Astrocyte of the cerebellum (primary cell): ENCODE measurements at regions not wholly inside any gene's neighbourhood (a gene's known extent, or its start where the extent isn't known, plus 50 kb on each side); places are given as distances from the start of the nearest gene placed in this dataset.

Source experiments
- DNase-seq: peaks from one replicate; pipeline ENCODE4 v3.0.0-alpha.2; 2011; ENCODE audit warnings: low read depth
- H3K4me3 ChIP-seq: 2 replicates; pipeline ENCODE4 v1.5.1; 2011; ENCODE audit warnings: mild to moderate bottlenecking, low read depth, low read length, moderate library complexity
- CTCF ChIP-seq: IDR thresholded peaks from 2 replicates; pipeline ENCODE4 v1.5.1; 2012; ENCODE audit warnings: low read length, low read depth, moderate library complexity, mild to moderate bottlenecking; ENCODE audit errors: missing control alignments
- in situ Hi-C: cut with HindIII; loops from 2 replicates; pipeline ENCODE4 v1.10.0; 2017; ENCODE audit warnings: low sequenced_read_pairs

DNA sequence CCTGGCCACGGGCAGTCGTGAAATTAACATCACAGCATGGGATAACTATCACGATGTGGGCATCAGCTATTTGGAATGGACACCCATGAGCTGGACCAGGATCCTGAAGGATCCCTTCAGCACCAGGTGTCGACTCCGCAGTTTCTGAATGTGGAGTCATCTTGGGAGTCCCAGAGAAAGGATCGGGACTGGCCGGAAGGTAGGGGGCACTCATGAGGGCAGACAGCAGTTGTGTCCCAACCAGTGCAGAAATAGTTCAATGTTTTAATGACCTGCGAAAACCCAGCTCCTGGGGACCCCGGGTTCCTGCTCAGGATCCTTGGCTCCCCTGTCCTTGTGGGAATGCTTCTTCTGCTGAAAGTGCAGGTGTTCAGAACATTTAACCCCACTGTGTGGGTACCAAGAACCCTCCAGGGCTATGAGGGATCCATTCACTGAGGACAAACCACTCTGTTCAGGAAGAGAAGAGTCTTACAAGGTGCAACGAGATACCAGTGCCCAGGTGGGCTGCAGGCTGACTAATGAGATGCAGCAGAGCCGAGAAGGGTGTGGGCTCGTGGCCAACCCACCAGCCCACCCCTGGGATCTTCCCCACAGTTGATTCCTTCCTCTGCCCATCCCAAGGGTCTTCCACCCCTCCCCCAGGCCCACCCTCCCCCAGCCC is 154.8 kb downstream of the SALL1 start:
- no peak for TF ChIP-seq CTCF
- DNase-seq: no peak
- in situ Hi-C loops: no loop called here
- H3K4me3 ChIP-seq: no peak overlapping the region

GRCh38 chr16:50994995-50995394 is 156.1 kb downstream of the SALL1 start:
- no peak for TF ChIP-seq CTCF
- no peak overlapping the region for H3K4me3 ChIP-seq
- DNase-seq: no peak
- in situ Hi-C loops: no loop called here

DNA sequence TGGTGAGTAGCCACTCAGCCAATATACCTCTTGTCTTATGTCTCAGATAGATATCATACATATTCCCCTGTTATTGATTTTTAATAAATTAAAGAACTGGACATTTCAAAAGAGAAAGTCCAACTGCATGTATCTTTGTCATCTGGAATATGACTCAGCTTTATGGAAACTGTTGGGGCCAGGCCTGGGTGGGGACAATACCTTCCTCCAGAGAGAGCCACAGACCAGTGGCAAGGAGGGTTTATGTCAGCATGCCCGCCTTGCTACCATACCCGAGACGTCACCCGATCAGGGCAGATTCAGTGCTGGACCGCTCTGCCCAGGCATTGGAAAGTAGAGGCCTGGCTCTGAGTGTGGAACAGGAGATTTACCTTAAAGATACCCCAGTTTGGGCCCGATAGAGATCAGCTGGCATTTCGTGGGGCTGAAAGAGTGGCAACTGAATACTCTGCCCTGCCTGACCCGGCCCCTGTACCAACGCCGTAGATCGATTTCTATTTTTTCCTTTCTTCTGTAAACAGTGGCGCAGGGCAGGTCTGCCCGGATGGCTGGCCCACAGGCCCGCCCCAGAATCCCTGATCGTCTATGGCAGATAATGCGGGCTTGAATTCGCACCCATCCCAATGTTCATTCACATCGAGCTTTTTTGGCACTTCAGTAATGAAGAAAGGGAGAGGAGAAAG is 158.6 kb downstream of the SALL1 start:
- TF ChIP-seq CTCF: no peak
- H3K4me3 ChIP-seq: no peak overlapping the region
- no peak for DNase-seq
- in situ Hi-C loops: no loop called here

- TF ChIP-seq CTCF: no peak
- in situ Hi-C loops: no loop called here
Measured at GRCh38 chr16:50991436-50991835, 159.6 kb downstream of the SALL1 start.

GRCh38 chr16:50991006-50991405 is 160.1 kb downstream of the SALL1 start:
- no peak for TF ChIP-seq CTCF
- no peak for DNase-seq
- no peak overlapping the region for H3K4me3 ChIP-seq
- in situ Hi-C loops: no loop called here

More at GRCh38 chr16:50991436-50991835, 159.6 kb downstream of the SALL1 start:
- H3K4me3 ChIP-seq: no peak overlapping the region
- no peak for DNase-seq

GRCh38 chr16:50989047-50989446 is 162.0 kb downstream of the SALL1 start:
- in situ Hi-C loops: no loop called here
- no peak overlapping the region for H3K4me3 ChIP-seq
- TF ChIP-seq CTCF: no peak
- DNase-seq: no peak
